Tibial artery (tissue), 4 donors: ENCODE measurements at regions not wholly inside any gene's neighbourhood (a gene's known extent, or its start where the extent isn't known, plus 50 kb on each side); places are given as distances from the start of the nearest gene placed in this dataset.

ENCODE experiments used
- DNase-seq, 2 donors: peaks; one replicate each; pipeline ENCODE4 v3.0.0-alpha.2; 2019
- H3K27ac ChIP-seq, 2 donors: fragments of 200-600 bp; sonication (generic) in 1 of 2; 1 replicate in 1 of 2; 2 replicates in 1 of 2; pipeline ENCODE4 v1.5.1; 2018 to 2019; ENCODE audit warnings: mild to moderate bottlenecking in 1 of 2
- H3K27me3 ChIP-seq, 2 donors: fragments of 200-600 bp; sonication (generic) in 1 of 2; one replicate each; pipeline versions ENCODE4 v1.5.1 to v1.6.0; 2016 to 2019
- H3K36me3 ChIP-seq, 3 donors: fragments of 200-600 bp; sonication (generic) in 2 of 3; one replicate each; pipeline ENCODE4 v1.5.1; 2016 to 2019; ENCODE audit warnings: mild to moderate bottlenecking in 2 of 3
- H3K4me1 ChIP-seq, 4 donors: fragments of 200-600 bp; sonication (generic) in 2 of 4; 1 replicate in 3 of 4; 2 replicates in 1 of 4; pipeline ENCODE4 v1.5.1; 2016 to 2019
- H3K4me3 ChIP-seq, 2 donors: fragments of 200-600 bp; sonication (generic) in 1 of 2; 1 replicate in 1 of 2; 2 replicates in 1 of 2; pipeline ENCODE4 v1.5.1; 2018 to 2019; ENCODE audit warnings: mild to moderate bottlenecking in 2 of 2
- H3K9me3 ChIP-seq, 3 donors: fragments of 200-600 bp; sonication (generic) in 1 of 3; one replicate each; pipeline ENCODE4 v1.5.1; 2016 to 2019
- intact Hi-C: fragments of 100-400 bp; cut with DNase I; formaldehyde crosslinking; loops from one replicate; pipeline ENCODE4 v1.15.0; 2023; ENCODE audit warnings: low total_unique reads
- TF ChIP-seq, protein P1 (sequence below), 2 experiments: fragments of 200-600 bp in 1 of 2; fragments of 450-650 bp in 1 of 2; IDR thresholded peaks; one replicate each; pipeline ENCODE4 v1.5.1; 2017 to 2019; ENCODE audit warnings: antibody characterized with exemption in 2 of 2, mild to moderate bottlenecking in 1 of 2, moderate library complexity in 1 of 2

DNA sequence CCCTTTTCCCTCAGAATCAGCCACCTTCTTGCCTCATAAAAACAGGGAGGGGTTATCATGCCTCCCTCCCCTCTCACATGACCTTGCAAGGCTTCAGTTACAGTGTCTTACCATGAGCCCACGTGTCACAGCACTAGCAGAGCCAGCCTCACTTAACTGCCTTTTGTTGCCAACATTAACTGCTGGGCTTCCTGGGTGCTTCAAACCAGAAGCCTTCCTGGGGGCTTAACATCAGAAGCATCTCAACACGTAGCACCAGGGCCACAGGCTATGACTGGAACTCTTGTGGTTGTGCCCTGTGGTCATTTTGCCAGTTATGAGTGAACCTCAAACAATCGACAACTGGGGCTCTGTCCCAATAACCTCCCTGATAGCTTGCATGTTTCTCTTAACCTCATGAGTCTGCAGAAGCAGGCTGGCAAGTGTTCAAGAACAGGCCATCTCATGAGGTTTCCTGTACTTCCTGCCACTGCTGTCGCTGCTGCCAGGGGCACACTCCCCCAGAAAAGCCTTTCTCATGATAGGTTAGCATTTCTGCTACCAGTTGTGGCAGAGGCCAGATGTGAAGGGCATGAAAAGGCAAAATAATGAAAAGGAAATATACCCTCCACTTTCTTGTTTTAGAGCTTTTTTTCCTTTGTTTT lies 132.2 kb downstream of the GLUL start:
- intact Hi-C loops: no loop called here
- TF ChIP-seq, protein P1, sequence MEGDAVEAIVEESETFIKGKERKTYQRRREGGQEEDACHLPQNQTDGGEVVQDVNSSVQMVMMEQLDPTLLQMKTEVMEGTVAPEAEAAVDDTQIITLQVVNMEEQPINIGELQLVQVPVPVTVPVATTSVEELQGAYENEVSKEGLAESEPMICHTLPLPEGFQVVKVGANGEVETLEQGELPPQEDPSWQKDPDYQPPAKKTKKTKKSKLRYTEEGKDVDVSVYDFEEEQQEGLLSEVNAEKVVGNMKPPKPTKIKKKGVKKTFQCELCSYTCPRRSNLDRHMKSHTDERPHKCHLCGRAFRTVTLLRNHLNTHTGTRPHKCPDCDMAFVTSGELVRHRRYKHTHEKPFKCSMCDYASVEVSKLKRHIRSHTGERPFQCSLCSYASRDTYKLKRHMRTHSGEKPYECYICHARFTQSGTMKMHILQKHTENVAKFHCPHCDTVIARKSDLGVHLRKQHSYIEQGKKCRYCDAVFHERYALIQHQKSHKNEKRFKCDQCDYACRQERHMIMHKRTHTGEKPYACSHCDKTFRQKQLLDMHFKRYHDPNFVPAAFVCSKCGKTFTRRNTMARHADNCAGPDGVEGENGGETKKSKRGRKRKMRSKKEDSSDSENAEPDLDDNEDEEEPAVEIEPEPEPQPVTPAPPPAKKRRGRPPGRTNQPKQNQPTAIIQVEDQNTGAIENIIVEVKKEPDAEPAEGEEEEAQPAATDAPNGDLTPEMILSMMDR (IDR thresholded peaks at IDR 0.05): no peak
- no peak overlapping the region for H3K4me3 ChIP-seq
- peak; percentile 67 to 75 for DNase-seq
- no peaks in the 10 kb centered on the region for H3K9me3 ChIP-seq
- no peaks in the 10 kb centered on the region for H3K4me1 ChIP-seq
- H3K36me3 ChIP-seq: no peaks in the 10 kb centered on the region
- no peak overlapping the region for H3K27ac ChIP-seq
- H3K27me3 ChIP-seq: no peaks in the 10 kb centered on the region

DNA sequence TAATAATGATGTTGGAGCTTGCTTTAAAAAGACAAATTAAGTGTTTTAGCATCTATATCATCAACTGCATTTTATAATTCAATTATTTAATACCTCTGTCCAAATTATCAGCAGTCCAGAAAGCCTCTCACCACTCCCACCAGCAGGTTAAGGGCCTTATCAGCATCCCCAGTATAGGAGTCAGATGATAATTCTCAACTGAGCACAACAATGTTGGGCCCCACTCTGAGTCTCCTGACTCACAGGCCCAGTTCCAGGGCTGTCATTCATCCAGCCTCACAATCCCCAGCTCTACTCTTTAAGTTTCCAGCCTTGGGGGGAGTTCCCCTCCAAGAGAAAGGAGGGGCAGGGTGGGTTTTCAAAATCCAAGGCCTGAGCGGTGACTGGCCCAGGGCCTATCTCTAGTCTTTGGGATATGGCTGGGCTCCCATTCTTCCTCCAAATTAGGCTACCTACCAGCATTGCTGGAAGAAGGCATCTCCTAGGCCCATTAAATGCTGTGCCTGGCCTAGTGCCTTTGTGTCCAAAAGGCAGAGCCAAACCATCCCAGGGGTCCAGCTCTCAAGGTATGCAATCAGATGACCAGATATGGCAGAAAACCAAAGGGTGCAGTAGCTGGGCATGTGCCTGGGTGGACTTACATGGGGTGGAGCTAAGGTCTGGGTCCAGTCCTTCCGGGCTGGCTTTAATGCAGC lies 134.1 kb downstream of the GLUL start:
- Histone ChIP-seq H3K27me3 (peaks cover 0 to 3% of the 10 kb centered on the region in 2 donors), H3K27ac (no peak overlapping the region), H3K36me3 (no peaks in the 10 kb centered on the region), H3K4me1 (no peaks in the 10 kb centered on the region), H3K9me3 (no peaks in the 10 kb centered on the region), H3K4me3 (no peak overlapping the region)
- intact Hi-C loops: no loop called here
- DNase-seq: no peak
- TF ChIP-seq, protein P1 (IDR thresholded peaks at IDR 0.05): no peak

DNA sequence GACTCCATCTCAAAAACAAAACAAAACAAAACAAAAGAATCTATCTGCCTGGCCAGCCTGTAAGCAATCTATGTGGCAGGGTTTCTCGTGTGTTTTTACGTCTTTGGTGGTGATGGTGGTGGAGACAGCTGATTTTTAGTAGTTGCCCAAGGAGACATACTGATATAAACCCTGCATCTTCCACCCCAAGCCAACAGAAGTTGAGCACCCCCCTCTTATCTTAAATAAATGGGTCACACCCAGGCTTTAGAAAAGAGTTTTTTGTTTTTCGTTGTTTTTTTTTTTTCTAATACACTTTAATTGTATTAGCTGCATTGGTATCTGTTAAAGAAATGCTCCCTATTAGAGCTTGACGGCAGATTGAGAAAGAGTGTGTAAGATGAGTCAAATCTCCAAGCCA lies 134.7 kb downstream of the GLUL start:
- Histone ChIP-seq H3K4me1 (no peaks in the 10 kb centered on the region), H3K36me3 (no peaks in the 10 kb centered on the region), H3K27me3 (peaks cover 0 to 3% of the 10 kb centered on the region in 2 donors), H3K9me3 (no peaks in the 10 kb centered on the region), H3K4me3 (no peak overlapping the region), H3K27ac (no peak overlapping the region)
- TF ChIP-seq, protein P1 (IDR thresholded peaks at IDR 0.05): no peak
- intact Hi-C loops: no loop called here
- no peak for DNase-seq

DNA sequence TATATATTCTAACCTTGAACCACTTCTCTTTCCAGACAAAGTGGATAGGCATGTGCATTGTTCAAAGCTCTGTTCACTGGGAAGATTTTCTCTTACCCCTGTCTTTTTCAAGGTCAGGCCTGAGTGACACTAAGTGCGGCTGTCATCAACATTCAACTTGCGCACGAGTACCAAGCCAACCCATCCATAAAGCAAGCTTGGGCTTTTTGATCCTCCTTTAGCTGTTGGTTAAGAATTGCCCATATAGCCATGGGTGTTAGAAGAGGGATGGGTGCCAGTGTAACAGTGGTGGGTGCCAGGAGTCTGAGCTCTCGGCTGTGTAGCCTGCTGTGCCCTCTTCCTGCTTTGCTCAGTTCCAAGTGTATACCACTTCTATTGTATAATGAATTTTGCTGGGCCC lies 136.1 kb downstream of the GLUL start:
- no peak overlapping the region for H3K4me3 ChIP-seq
- peaks cover 0 to 3% of the 10 kb centered on the region in 2 donors for H3K27me3 ChIP-seq
- no peaks in the 10 kb centered on the region for H3K9me3 ChIP-seq
- no peaks in the 10 kb centered on the region for H3K4me1 ChIP-seq
- intact Hi-C loops: no loop called here
- no peak for DNase-seq
- TF ChIP-seq, protein P1 (IDR thresholded peaks at IDR 0.05): no peak
- no peaks in the 10 kb centered on the region for H3K36me3 ChIP-seq
- no peak overlapping the region for H3K27ac ChIP-seq

DNA sequence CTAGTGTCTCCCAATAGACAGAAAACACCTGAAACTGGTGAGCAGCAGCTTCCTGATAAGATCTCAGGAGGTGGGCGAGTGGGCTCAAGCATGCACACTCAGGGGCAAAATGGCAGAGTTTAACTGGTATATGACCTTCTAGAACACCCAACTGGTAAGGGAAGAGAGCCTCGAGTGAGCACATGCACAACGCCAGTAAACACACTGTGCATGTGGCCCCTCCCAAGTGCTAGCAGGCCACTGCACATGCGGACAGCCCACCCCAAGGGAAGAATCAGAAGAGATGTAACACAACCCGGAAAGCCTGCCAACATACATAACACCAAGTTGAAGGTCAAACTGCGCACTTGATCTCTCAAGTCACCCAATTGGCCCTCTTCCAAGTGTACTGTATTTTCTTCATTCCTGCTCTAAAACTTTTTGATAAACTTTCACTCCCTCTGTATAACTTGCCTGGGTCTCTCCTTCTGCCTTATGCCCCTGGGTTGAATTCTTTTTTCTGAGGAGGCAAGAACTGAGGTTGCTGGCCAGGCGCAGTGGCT lies 138.2 kb downstream of the GLUL start:
- no peaks in the 10 kb centered on the region for H3K9me3 ChIP-seq
- H3K27me3 ChIP-seq: peaks cover 0 to 3% of the 10 kb centered on the region in 2 donors
- no peak for DNase-seq
- no peak overlapping the region for H3K27ac ChIP-seq
- intact Hi-C loops: no loop called here
- TF ChIP-seq, protein P1 (IDR thresholded peaks at IDR 0.05): no peak
- no peaks in the 10 kb centered on the region for H3K4me1 ChIP-seq
- no peak overlapping the region for H3K4me3 ChIP-seq
- H3K36me3 ChIP-seq: no peaks in the 10 kb centered on the region
